Hematopoietic multipotent progenitor cell (in vitro differentiated cells): ENCODE measurements at regions not wholly inside any gene's neighbourhood (a gene's known extent, or its start where the extent isn't known, plus 50 kb on each side); places are given as distances from the start of the nearest gene placed in this dataset.
"Not testable (repeated sequence)": the region's sequence is repeated elsewhere in the genome, so short reads cannot be mapped to it uniquely, and the experiment has no call there.

Experiments used
- DNase-seq, 3 donors: peaks; one replicate each; pipeline ENCODE4 v3.0.0-alpha.2; 2011 to 2015; ENCODE audit warnings: low read depth in 2 of 3, low spot score in 2 of 3

DNA sequence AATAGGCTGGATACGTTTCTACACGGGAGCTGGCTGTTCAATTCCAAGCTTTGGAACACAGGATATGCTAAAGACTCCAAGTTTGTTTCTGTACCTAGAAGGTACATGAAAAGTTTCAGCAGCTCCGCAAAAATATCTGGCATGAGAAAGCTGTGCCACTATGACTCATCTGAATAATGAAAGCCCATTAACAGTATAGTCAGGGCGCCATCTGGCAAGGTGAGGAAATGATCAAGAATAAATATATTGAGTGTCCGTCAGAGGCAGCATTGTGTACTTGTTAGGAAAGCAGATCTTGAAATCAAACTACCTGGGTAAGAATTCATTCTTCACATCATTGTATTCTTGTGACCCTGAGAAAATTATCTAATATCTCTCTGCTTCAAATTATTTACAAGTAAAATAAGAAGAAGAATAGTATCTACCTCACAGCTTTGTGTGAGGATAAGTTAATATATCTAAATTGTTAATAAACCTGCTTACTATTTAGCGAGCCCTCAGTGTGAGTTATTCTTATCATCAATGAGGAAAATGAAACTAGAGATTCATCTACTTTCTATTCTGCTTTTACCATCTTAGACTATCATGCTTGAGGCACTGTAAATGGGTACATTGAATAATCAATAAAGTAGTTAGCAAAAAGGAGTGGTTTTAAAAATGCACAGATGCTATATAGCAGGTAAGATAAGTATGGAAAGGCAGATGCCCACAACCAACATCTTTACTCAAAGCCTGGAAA lies 53.5 kb downstream of the FSCB start:
- no peak for DNase-seq

DNA sequence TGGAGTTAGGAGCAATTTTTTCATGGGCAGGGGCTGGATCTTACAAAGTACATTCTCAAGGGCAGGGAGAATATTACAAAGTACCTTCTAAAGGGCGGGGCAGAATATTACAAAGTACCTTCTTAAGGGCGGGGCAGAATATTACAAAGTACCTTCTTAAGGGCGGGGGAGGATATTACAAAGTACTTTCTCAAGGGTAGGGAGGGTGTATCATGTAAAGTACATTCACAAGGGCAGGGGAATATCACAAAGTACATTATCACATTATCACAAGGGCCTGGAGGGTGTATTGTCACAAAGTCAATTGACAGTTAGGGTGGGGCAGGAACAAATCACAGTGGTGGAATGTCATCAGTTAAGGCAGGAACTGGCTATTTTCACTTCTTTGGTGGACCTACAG lies 56.9 kb downstream of the FSCB start:
- not testable (repeated sequence) for DNase-seq

DNA sequence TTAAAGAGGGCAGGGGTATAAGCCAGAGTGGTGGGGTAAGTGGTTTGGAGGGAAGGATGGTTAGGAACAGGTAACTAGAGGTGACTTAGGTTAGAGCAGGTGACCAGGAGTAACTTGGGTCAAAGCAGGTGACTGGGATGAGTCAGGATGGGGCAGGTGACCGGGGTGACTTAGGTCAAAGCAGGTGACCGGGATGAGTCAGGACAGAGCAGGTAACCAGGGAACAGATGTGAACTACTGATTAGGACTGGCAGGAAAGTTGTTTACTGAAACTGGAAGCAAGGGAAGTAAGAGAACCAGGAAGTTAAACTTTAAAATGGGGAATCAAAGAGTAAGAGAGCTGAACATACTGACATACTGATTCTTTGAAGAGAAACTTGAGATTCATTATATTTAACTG lies 57.4 kb downstream of the FSCB start:
- no peak for DNase-seq

DNA sequence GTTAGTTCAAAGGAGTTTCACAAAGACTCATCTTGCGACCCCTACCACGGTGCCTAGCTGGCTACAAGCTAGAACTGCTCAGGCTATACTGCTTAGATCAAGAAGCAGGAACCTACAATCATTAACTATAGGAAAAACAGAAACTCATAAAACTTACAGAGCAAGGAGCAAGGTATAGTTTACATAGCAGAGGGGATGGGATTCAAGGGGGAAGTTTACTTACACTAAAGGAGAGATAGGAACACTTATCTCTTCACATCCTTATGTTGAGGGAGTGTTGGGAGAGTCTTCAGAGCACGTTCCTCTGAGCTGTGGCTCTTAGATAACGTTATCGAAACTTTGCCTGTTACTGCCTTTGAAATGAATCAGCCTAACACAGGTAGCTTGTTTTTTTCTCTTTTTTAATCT lies 58.1 kb downstream of the FSCB start:
- no peak for DNase-seq

DNA sequence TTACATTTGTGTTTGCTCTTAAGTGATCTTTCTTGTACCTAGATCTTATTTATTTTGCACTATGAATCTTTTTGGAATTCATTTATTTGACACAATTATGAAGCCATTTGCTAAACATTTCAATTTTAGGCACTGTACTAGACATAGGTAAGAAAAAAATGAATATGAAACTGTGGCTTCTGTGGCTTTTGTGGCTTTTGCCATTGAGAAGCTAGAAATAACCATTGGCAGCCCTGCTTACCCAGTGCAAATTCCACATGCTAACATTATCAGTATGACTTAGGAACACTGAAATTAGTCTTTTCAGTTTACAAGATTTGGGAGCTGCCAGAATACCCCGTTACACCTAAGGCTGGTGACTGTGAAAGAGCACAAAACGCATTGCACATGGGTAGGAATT lies 60.1 kb downstream of the FSCB start:
- no peak for DNase-seq

DNA sequence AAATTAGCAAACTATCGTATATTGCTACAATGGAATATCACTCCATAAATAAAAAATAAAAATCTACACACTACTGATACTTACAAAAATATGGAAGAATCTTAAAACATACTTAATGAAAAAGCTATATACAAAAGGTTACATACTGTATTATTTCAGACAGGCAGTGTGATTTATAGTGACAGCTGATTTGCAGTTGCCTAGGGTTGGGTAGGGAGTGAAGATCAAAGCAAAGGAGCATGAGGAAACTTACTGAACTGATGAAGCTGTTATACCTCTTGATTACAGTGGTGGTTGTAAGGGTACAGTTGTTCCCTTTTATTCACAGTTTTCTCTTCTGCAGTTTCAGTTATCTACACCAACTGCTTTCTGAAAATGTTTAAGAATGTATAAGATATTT lies 62.6 kb downstream of the FSCB start:
- DNase-seq: no peak

DNA sequence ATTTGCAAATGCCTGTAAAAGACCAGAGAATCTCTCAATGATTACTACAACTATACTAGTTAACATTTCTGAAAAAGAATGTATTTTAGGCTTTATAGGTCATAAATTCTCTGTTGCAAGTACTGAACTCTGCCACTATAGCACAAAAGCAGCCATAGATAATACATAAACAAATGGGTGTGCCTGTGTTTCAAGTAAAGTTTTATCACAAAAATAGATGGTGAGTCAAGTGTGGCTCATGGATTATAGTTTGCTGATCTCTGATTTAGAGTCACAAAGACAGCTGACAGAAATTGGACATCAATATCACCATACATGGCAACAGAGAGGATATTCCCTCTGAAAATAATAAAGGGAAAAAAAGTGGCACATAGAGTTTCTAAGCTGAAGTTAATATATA lies 68.1 kb downstream of the FSCB start:
- DNase-seq: no peak

DNA sequence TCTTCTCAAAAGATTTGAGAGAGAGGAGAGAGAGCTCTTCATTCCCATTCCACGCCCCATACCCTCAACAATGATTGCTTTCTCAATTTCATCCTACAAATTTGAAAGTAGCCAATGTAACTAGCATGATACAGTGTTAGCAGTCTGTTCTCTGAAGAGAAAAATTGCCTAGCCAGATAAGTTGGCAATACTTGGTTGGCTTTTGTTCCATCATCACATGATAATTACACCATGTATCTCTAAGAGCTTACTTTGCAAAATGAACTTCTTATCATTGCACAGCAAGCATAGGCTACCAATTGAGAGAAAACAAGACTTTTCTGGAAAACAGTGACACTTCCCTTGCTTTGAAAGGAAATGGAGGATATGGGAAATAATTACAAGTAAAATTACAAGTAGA lies 68.9 kb downstream of the FSCB start:
- no peak for DNase-seq

DNA sequence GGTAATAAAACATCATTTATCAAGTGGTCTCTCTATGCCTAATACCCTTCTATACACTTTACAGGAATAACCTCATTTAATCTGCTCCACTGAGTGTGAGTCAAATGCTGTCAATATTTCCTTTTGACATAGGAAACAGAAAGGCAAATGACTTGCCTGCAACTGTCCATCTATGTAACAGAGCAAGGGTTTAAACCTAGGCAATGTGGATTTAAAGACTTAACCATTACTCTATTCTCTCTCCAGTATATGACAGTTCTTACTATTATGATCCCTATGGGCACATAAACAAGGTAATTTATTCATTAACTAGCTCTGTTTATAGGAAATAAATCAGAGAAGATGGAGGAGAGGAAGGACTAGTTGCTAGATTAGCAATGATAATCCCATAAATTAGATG lies 70.6 kb downstream of the FSCB start:
- no peak for DNase-seq

DNA sequence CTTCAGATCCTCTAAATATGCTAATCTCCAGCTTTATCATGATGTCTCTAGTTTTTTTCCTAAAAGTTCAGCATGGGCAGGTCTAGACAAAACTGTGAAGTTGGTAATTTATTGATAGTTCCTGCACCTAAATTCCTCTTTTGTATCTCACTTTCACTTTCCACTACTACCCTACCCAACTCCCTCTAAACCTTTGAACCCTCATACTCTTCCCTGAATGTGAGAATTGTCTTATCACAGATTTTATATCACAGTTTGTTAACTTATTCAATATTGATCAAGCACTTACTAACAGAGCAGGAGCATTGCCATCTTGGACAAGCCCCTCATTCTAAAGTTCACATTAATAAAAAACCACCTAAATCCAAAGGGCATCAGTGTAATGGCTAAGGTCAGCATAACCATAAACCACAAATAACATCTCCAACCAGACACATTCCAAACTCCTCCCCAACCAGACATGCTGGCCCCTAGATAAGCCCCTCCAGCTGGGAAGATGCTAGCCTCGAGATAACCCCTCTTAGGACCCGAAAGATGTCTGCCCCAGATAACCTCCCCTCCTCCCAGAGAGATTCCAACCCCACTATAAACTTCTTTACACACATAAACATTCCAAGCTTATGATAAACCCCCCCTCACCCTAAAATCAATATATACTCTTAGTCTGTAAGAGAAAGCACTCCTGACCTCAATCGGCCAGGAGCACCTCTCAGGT lies 78.7 kb downstream of the FSCB start:
- no peak for DNase-seq

DNA sequence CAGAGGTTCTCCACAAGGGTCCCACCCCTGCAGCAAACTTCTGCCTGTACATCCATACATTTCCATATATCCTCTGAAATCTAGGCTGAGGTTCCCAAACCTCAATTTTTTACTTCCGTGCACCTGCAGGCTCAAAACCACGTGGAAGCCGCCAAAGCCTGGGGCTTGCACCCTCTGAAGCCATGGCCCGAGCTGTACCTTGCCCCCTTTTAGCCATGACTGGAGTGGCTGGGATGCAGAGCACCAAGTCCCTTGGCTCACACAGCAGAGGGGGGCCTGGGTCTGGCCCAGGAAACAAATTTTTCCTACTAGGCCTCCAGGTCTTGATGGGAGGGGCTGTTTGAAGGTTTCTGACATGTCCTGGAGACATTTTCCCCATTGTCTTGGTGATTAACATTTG lies 84.4 kb downstream of the FSCB start:
- DNase-seq: no peak

DNA sequence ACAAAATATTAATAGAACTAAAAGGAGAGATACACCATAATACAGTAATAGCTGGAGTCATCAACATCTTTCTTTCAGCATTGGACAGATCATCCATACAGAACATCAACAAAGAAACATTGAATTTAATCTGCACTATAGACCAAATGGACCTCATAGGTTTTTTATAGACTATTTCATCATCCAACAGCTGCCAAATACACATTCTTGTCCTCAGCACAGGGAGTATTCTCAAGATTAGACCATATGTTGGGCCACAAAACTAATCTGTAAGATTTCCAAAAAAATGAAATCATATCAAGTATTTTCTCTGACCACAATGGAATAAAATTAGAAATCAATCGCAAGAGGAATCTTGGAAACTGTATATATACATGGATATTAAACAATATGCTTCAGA lies 86.9 kb downstream of the FSCB start:
- no peak for DNase-seq

DNA sequence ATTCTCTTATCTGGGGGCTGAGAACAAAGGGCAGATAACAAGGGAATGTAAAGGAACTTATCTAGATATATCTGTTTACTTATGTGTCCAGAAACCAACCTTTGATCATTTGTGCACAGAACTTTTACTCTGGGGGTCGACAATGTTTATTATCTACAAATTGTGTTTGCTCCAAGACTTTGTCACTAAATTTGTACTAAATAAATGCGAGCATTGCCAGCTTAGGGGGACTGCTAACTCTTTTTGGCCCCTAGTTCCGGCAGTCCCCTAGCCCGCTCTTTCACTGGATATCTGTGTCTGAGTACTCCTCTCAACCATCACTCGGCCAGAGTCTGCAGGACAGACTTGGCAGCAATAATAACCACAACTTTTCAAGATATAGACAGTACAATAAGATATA lies 88.2 kb downstream of the FSCB start:
- DNase-seq: no peak

DNA sequence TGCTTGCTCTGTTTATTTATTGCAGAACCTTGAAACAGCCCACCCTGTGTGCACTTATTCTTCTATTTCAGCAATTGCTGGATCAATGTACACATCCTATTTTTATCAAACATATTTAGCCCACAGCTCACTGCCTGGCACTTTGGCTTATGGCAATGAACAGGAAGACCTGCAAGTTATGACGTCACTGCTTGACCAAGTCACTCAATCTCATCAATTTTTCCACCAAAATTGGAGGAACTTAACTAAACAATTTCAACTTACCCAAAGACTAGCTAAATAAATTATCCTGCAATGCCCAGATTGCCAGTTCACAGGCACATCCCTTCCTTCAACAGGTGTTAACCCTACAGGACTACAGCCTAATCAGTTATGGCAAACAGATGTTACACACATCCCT lies 89.3 kb downstream of the FSCB start:
- no peak for DNase-seq

DNA sequence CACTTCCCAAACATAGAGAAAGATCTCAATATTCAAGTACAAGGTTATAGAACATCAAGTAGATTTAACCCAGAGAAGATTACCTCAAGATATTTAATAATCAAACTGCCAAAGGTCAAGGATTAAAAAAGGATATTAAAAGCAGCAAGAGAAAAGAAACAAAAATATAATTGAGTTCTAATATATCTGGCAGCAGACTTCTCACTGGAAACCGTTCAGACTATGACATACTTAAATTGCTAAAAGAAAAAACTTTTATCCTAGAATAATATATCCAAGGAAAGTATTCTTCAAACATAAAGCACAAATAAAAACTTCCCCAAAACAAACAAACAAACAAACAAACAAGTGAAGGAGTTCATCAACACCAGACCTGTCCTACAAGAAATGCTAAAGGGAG lies 92.4 kb downstream of the FSCB start:
- no peak for DNase-seq

DNA sequence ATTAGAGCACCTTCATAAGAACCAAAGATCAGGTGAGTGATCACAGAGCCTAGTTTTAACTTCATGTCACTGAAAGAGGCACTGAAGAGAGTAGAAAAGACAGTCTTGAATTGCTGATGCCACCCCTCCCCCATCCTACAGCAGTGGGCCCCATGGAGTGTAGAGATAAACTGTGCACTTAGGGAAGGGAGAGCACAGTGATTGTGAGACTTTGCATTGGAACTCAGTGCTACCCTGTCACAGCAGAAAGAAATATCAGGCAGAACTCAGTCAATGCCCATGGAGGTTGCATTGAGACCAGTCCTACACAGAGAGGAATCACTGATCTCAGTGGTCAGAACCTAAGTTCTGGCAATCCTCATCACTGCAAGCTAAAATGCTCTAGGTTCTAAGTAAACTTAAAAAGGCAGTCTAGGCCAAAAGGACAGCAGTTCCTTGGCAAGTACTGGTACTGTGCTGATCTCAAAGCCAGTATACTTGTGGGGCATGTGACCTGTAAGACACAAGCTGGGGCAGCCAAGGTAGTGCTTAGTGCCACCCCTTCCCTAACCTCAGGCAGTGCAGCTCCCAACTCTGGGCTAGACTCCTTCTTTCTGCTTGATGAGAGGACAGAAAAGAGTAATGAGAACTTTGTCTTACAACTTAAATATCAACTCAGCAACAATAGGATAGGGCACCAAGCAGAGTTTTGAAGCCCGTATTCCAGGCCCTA lies 94.1 kb downstream of the FSCB start:
- no peak for DNase-seq

DNA sequence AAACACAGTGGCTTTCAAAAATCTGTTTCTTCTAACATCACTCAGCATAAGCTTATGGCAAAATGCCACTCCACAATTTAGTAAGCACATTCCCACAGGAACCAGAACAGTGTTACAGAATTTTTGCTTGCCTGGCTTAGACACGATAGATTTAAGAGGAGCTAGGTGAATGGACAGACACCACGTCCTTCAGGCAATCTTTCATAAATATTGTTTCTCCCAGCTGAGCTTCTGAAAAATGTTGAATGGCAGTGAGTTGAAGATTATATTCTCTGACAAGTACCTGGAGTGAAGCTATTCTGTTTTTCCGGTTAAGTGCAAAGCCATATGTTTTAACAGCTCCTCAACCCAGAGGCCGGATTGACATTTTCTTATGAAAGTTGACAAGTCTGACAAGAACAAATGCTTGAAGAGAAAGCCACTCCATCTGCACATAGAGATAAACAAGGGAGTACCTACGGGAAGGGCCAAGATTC lies 102.0 kb downstream of the FSCB start:
- no peak for DNase-seq

DNA sequence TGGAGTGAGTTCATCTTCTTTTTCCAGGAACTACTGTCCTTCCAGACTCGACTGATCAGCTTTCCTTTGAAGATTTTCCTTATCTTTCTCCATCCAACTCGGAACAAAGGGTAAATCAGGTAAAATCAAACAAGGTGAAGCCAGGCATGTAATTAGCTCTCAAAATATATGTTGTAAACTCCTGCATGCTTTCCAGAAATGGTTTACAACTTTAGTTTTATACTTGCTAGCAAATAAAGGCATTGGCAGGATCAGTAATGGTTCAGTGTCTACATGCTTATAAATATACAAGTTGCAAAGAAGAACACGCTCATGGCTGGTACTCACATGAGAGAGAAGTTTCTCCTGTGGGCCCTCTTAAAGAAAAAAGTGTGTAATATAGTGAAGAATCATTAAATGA lies 102.5 kb downstream of the FSCB start:
- DNase-seq: no peak

DNA sequence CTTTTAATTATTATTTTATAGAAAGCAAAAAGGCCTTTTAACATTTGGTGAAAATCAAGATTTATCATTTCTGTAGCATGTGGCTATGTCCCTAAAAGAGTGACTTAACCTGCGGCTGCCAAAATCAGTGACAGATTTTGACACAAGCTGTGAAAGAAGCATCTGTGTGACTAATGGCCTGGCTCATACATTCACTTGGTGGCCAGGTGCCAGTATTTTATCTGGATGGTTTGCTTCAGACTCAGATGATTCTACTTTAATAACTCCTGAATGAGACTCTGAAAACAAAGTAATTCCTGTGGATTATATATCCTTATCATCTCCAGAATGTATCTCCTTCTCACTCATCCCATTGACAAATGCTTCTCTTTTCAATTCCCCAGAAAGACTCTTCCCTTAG lies 103.0 kb downstream of the FSCB start:
- no peak for DNase-seq

DNA sequence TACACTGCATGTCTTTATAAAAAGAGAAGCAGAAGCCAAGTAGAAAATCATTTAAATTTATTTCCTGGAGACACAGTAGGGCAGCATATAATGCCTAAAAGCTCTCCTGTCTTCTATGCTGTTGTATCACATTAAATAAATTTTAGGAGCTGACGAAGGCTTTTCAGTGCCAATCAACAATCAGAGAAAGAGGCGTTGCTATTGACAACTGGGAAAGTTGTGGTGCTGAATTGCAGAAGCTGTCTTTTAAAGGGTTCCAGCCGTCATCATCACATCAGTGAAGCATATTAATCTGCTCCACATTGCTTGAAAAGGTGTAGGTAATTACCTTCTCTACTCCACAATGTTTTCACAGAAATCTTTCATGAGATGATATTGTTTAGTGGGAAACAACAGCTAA lies 103.9 kb downstream of the FSCB start:
- DNase-seq: no peak

DNA sequence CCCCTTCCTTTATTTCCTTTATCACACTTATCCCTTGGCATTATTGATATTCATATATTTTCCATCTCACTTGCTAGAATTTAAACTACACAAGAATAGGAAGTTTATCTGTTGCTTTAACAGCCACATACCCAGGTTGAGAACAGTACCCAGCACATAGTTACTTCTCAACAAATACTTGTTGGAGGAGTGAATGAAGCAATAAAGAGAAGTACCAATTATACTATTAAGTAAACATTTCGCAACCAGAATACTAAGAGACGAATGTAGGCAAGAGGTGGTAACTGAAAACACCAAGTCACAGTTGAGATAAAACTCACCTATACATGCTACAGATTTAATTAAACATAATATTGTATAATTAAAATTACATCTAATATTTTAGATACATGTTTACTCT lies 110.9 kb downstream of the FSCB start:
- no peak for DNase-seq

DNA sequence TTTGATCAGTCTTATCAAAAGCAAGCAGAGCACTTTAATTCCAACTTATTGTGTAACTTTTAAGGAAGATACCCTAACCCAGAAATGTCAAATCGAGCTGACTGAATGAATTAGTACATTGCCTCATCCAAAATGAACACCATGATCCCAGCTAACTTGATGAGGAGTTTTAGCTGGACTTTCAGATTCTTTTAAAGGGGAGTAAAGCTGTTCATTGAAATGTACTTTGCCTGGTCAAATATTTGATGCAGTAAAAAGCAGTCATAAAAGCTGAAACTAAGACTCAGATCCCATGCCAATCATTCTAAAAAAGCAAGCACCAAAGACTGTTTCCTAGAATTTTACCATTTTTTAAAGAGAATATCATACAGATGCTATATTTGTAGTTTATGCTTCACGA lies 114.1 kb downstream of the FSCB start:
- no peak for DNase-seq
